OCI-LY7 (cell line): ENCODE measurements at regions not wholly inside any gene's neighbourhood (a gene's known extent, or its start where the extent isn't known, plus 50 kb on each side); places are given as distances from the start of the nearest gene placed in this dataset.

ENCODE experiments used
- BruUV-seq: library from RNA; stranded (reverse); fragments of 400-500 nt; replicated peaks from 2 replicates; lab custom pipeline; 2021; lab: Mats Ljungman, UMichigan
- CTCF ChIA-PET: fragments of 300-600 bp; sonication (Branson Sonifier 250); formaldehyde crosslinking; loops from one replicate; lab custom pipeline; 2022; ENCODE audit warnings: antibody characterized with exemption; ENCODE audit not compliant: unreplicated experiment; lab: Charles Lee
- POLR2A ChIA-PET: fragments of 300-600 bp; sonication (Branson Sonifier 250); formaldehyde crosslinking; loops from one replicate; lab custom pipeline; 2022; ENCODE audit warnings: antibody characterized with exemption; lab: Charles Lee
- DNase-seq: peaks from one replicate; pipeline ENCODE4 v3.0.0-alpha.2; 2015; ENCODE audit warnings: low spot score
- H2AFZ ChIP-seq: fragments of 200-600 bp; sonication (generic), shearing (Covaris generic); 2 replicates; pipeline ENCODE4 v1.6.1; 2014; ENCODE audit warnings: mild to moderate bottlenecking, antibody characterized with exemption, low read length, moderate library complexity
- H3K27ac ChIP-seq: fragments of 200-600 bp; sonication (generic); 2 replicates; pipeline ENCODE4 v1.5.1; 2014; ENCODE audit warnings: mixed run types, low read depth, mild to moderate bottlenecking, moderate library complexity, low read length, inconsistent platforms; ENCODE audit not compliant: poor library complexity, severe bottlenecking
- H3K36me3 ChIP-seq: fragments of 200-600 bp; sonication (generic); 2 replicates; pipeline ENCODE4 v1.6.1; 2014; ENCODE audit warnings: mild to moderate bottlenecking, antibody characterized with exemption, low read length, moderate library complexity, mixed read lengths; ENCODE audit not compliant: insufficient read depth
- H3K4me1 ChIP-seq: fragments of 200-600 bp; sonication (generic); 2 replicates; pipeline ENCODE4 v1.5.1; 2014; ENCODE audit warnings: mild to moderate bottlenecking, low read length; ENCODE audit not compliant: insufficient read depth, poor library complexity, severe bottlenecking
- H3K4me2 ChIP-seq: fragments of 200-600 bp; sonication (generic); 2 replicates; pipeline ENCODE4 v1.6.1; 2014; ENCODE audit warnings: mild to moderate bottlenecking, low read length
- H3K4me3 ChIP-seq: fragments of 200-600 bp; sonication (generic); 2 replicates; pipeline ENCODE4 v1.5.1; 2014; ENCODE audit warnings: mild to moderate bottlenecking, low read depth, low read length; ENCODE audit not compliant: poor library complexity, severe bottlenecking
- H3K79me2 ChIP-seq: fragments of 200-600 bp; sonication (generic); 2 replicates; pipeline ENCODE4 v1.6.1; 2016; ENCODE audit warnings: low read depth, mild to moderate bottlenecking, low read length, moderate library complexity, mixed read lengths; ENCODE audit not compliant: insufficient read depth
- H3K9me2 ChIP-seq: fragments of 200-600 bp; sonication (generic); 2 replicates; pipeline ENCODE4 v1.6.1; 2016; ENCODE audit warnings: mild to moderate bottlenecking, low read length, mixed read lengths; ENCODE audit not compliant: insufficient read depth
- H3K9me3 ChIP-seq: fragments of 200-600 bp; sonication (generic); 2 replicates; pipeline ENCODE4 v1.6.1; 2014; ENCODE audit warnings: mild to moderate bottlenecking, mixed run types, low read length, mixed read lengths
- H4K20me1 ChIP-seq: fragments of 200-600 bp; sonication (generic); 2 replicates; pipeline ENCODE4 v1.6.1; 2014; ENCODE audit warnings: mild to moderate bottlenecking, antibody characterized with exemption, low read length, moderate library complexity, mixed read lengths; ENCODE audit not compliant: insufficient read depth
- CTCF ChIP-seq: fragments of 200-600 bp; sonication (generic); conservative IDR thresholded peaks from 2 replicates; pipeline ENCODE4 v1.5.1; 2014; ENCODE audit warnings: mild to moderate bottlenecking, antibody characterized with exemption, low read length, moderate library complexity, mixed read lengths
- EZH2phosphoT487 ChIP-seq: fragments of 200-600 bp; sonication (generic); IDR thresholded peaks from 2 replicates; pipeline ENCODE4 v1.6.1; 2018; ENCODE audit warnings: low read depth, borderline replicate concordance, mild to moderate bottlenecking, mixed run types, antibody characterized with exemption, low read length, moderate library complexity, mixed read lengths
- intact Hi-C: fragments of 100-400 bp; cut with micrococcal nuclease; formaldehyde crosslinking; loops from one replicate; pipeline ENCODE4 v1.10.0; 2022; ENCODE audit not compliant: unreplicated experiment

GRCh38 chr11:72512956-72513355 is 78.6 kb upstream of the CLPB start:
- TF ChIP-seq EZH2phosphoT487 (no peak), CTCF (no peak)
- Histone ChIP-seq H3K9me2 (no peaks in the 10 kb centered on the region), H3K79me2 (no peaks in the 10 kb centered on the region), H3K4me2 (no peak overlapping the region), H3K36me3 (no peaks in the 10 kb centered on the region), H3K4me3 (no peak overlapping the region), H3K9me3 (0 out of 2 replicates have a peak, but pooled peaks cover 5% of the 10 kb centered on the region), H3K4me1 (no peaks in the 10 kb centered on the region), H3K27ac (no peak overlapping the region), H2AFZ (no peak overlapping the region), H4K20me1 (no peaks in the 10 kb centered on the region)
- POLR2A ChIA-PET, result no interaction called here
- intact Hi-C loops, result no loop called here
- CTCF ChIA-PET, result no interaction called here
- no peak for DNase-seq
- BruUV-seq, result no TSS peak

DNA sequence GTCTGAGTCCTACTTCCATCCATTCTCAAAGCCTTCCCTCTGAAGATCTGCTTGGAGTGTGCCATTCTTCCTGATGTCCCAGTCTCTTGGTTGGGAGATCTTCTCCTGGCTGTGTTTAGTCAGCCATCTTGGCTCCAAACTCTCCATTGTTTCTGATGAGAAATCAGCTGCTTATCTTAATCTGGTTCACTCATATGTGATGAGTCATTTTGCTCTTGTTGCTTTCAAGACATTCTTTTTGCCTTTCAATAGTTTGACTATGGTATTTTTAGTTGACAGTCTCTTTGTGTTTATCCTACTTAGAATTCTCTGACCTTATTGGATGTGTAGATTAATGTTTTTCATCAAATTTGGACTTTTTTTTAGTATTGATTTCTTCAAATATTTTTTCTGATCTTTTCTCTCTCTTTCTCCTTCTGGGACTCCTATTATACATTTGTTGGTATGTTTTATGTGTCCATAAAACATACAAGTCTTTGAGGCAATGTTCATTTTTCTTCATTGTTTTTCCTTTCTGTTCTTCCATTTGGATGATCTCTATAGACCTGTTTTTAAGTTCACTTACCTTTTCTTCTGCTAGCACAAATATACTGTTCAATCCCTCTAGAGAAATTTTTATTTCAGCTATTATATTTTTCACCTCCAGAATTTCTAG is 77.2 kb upstream of the CLPB start:
- Histone ChIP-seq H3K9me2 (no peaks in the 10 kb centered on the region), H3K9me3 (0 out of 2 replicates have a peak, but pooled peaks cover 5% of the 10 kb centered on the region), H3K79me2 (no peaks in the 10 kb centered on the region), H2AFZ (no peak overlapping the region), H3K36me3 (no peaks in the 10 kb centered on the region), H4K20me1 (no peaks in the 10 kb centered on the region), H3K27ac (no peak overlapping the region), H3K4me2 (no peak overlapping the region), H3K4me1 (no peaks in the 10 kb centered on the region), H3K4me3 (no peak overlapping the region)
- TF ChIP-seq CTCF (no peak), EZH2phosphoT487 (no peak)
- intact Hi-C loops, result no loop called here
- CTCF ChIA-PET, result no interaction called here
- BruUV-seq, result no TSS peak
- no peak for DNase-seq
- POLR2A ChIA-PET, result no interaction called here

- DNase-seq, result no peak
- H3K27ac ChIP-seq, result no peak overlapping the region
- intact Hi-C loops, result no loop called here
- no peak overlapping the region for H3K4me2 ChIP-seq
- H3K4me3 ChIP-seq, result no peak overlapping the region
- TF ChIP-seq CTCF (no peak), EZH2phosphoT487 (no peak)
- no peaks in the 10 kb centered on the region for H3K4me1 ChIP-seq
- no peak overlapping the region for H2AFZ ChIP-seq
- H3K9me3 ChIP-seq, result 0 out of 2 replicates have a peak, but pooled peaks cover 5% of the 10 kb centered on the region
- no TSS peak for BruUV-seq
- H3K79me2 ChIP-seq, result no peaks in the 10 kb centered on the region
- ChIA-PET POLR2A (interaction anchor here (0.5 kb wide), 1 partner anchor 11 kb away, joined by 5 read pairs; no protein-coding TSS in a partner anchor), CTCF (no interaction called here)
- H3K9me2 ChIP-seq, result no peaks in the 10 kb centered on the region
- H3K36me3 ChIP-seq, result no peaks in the 10 kb centered on the region
- H4K20me1 ChIP-seq, result no peaks in the 10 kb centered on the region
Measured at GRCh38 chr11:72507050-72507449, 72.7 kb upstream of the CLPB start.
